Body of pancreas (tissue), 4 donors: ENCODE measurements at regions not wholly inside any gene's neighbourhood (a gene's known extent, or its start where the extent isn't known, plus 50 kb on each side); places are given as distances from the start of the nearest gene placed in this dataset.

Experiments used
- CTCF ChIP-seq, 7 experiments: fragments of 450-650 bp in 4 of 7; fragments of 200-600 bp in 3 of 7; sonication (generic) in 3 of 7; IDR thresholded peaks; one replicate each; pipeline ENCODE4 v1.5.1; 2016 to 2019; ENCODE audit warnings: antibody characterized with exemption in 7 of 7
- POLR2A ChIP-seq, 3 donors: fragments of 450-650 bp; IDR thresholded peaks; one replicate each; pipeline ENCODE4 v1.6.1; 2016; ENCODE audit warnings: antibody characterized with exemption in 3 of 3, mild to moderate bottlenecking in 2 of 3

- TF ChIP-seq CTCF (IDR thresholded peaks at IDR 0.05) (no peak), POLR2A (IDR thresholded peaks at IDR 0.05) (no peak)
Observed at GRCh38 chr17:77485089-77485833, 344.5 kb downstream of the SEC14L1 start.
